ENCODE measurements at regions not wholly inside any gene's neighbourhood (a gene's known extent, or its start where the extent isn't known, plus 50 kb on each side); places are given as distances from the start of the nearest gene placed in this dataset.

DNA sequence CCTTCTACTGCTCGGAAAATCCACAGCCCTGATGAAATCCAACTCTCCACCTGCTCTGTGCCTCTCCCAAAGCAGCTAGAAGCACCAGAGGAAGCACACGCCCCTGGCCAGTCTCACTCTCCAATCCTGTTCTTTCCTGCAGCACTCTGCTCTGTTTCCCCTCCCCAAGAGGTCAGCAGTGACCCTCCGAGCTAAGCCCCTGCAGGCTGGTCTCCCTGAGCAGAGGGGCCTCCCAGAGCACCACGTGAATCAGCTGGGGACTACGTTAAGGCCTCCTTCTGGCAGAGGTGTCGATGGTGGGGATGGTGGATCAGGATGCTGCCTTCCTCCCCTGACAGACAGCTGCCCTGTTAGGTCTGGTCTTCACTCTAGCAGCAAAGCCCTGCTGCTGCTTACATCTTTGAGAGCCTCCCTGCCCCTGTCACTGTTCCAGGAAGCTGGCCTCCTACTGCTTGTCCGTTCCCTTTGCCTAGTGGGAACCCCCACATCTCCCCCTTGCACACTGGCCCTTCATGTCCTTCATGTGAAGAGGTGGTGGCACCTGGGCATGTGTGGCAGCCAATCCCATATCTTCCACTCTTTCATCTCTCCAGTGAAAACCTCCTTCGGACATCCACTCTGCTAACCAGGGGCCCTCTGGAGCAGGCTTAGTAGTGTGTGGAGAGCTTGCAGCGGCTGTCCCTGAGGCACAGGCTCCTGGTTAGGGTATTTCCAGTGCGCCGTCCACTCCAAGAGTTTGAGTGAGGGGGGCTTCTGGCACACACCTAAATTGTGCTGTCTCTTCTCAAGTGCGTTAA, 307.5 kb upstream of the HS6ST1 start (continued):
- TF ChIP-seq, protein P1, sequence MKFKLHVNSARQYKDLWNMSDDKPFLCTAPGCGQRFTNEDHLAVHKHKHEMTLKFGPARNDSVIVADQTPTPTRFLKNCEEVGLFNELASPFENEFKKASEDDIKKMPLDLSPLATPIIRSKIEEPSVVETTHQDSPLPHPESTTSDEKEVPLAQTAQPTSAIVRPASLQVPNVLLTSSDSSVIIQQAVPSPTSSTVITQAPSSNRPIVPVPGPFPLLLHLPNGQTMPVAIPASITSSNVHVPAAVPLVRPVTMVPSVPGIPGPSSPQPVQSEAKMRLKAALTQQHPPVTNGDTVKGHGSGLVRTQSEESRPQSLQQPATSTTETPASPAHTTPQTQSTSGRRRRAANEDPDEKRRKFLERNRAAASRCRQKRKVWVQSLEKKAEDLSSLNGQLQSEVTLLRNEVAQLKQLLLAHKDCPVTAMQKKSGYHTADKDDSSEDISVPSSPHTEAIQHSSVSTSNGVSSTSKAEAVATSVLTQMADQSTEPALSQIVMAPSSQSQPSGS (CRISPR knock-in tag; IDR thresholded peaks at IDR 0.05; ENCODE audit: borderline replicate concordance, low read depth) = no peak

DNA sequence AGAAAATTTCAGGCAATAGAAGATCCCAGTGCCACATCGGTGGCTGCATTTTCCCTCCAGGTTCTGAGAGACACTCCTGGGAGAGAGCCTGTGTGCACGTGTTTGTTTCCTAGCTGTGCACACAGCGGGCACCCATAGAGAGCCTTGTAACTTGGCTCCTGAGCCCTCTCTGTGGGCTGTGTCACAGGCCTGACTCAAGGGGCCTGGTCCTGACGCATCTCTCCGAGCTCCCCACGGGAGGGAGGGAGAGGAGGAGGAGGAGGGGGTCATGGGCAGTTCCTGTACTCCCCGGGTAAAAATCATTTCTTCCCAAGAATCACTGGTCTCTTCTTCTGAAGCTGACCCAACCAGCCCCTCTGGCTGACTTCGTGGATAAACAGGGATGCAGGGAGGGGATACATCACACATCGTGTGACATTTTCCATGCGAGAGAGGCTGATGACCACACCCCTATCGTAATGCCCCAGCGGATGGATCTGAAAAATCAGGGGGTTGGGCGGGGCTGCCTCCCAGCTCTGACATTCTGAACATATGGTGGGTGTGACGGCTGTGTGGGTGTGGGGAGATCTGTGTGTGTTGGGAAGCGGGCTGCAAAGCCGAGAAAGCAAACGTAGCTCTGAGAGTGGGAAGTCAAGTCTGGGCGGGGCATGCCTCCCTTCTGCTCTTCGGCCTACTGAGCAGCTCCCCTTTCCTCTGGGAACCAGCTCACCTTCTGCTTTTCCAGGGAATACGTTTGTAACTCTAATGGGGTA, 308.3 kb upstream of the HS6ST1 start:
- TF ChIP-seq ETV6 (CRISPR knock-in tag; IDR thresholded peaks at IDR 0.05) (no peak), ZNF396 (CRISPR knock-in tag; IDR thresholded peaks at IDR 0.05; ENCODE audit: borderline replicate concordance) (no peak)
- no peak overlapping the region for H3K4me3 Mint-ChIP-seq
- ChIA-PET POLR2A (interaction anchor here (0.7 kb wide), 1 partner anchor 33 kb away, joined by 3 read pairs; no protein-coding TSS in a partner anchor), CTCF (interaction anchor here (1.8 kb wide), 1 partner anchor 12 kb away, joined by 7 read pairs; no protein-coding TSS in a partner anchor)
- no peak for ATAC-seq
- H3K27ac Mint-ChIP-seq = no peak overlapping the region
- no peaks in the 10 kb centered on the region for H3K36me3 Mint-ChIP-seq
- peaks cover 23% of the 10 kb centered on the region for H3K4me1 Mint-ChIP-seq
- H3K9me3 Mint-ChIP-seq = peaks cover 4% of the 10 kb centered on the region
- DNase-seq (ENCODE audit: low spot score) = no peak
- peaks cover 3% of the 10 kb centered on the region for H3K27me3 Mint-ChIP-seq (ENCODE audit: low read depth)

- CTCF ChIA-PET = interaction anchor here (0.7 to 1.8 kb wide), 3 partner anchors 11 to 264 kb away, joined by 3 to 7 read pairs (median 3); no protein-coding TSS in a partner anchor
Measured at GRCh38 chr2:128628206-128628605, 309.5 kb upstream of the HS6ST1 start.

More at GRCh38 chr2:128628206-128628605, 309.5 kb upstream of the HS6ST1 start:
- Mint-ChIP-seq H3K36me3 (no peaks in the 10 kb centered on the region), H3K9me3 (no peaks in the 10 kb centered on the region), H3K4me3 (no peak overlapping the region), H3K4me1 (peaks cover 35% of the 10 kb centered on the region), H3K27ac (no peak overlapping the region), H3K27me3 (ENCODE audit: low read depth) (no peaks in the 10 kb centered on the region; the same call in 1 of the 2 replicates)
- no peak for DNase-seq (ENCODE audit: low spot score)
- POLR2A ChIA-PET = no interaction called here
- TF ChIP-seq, protein P2, sequence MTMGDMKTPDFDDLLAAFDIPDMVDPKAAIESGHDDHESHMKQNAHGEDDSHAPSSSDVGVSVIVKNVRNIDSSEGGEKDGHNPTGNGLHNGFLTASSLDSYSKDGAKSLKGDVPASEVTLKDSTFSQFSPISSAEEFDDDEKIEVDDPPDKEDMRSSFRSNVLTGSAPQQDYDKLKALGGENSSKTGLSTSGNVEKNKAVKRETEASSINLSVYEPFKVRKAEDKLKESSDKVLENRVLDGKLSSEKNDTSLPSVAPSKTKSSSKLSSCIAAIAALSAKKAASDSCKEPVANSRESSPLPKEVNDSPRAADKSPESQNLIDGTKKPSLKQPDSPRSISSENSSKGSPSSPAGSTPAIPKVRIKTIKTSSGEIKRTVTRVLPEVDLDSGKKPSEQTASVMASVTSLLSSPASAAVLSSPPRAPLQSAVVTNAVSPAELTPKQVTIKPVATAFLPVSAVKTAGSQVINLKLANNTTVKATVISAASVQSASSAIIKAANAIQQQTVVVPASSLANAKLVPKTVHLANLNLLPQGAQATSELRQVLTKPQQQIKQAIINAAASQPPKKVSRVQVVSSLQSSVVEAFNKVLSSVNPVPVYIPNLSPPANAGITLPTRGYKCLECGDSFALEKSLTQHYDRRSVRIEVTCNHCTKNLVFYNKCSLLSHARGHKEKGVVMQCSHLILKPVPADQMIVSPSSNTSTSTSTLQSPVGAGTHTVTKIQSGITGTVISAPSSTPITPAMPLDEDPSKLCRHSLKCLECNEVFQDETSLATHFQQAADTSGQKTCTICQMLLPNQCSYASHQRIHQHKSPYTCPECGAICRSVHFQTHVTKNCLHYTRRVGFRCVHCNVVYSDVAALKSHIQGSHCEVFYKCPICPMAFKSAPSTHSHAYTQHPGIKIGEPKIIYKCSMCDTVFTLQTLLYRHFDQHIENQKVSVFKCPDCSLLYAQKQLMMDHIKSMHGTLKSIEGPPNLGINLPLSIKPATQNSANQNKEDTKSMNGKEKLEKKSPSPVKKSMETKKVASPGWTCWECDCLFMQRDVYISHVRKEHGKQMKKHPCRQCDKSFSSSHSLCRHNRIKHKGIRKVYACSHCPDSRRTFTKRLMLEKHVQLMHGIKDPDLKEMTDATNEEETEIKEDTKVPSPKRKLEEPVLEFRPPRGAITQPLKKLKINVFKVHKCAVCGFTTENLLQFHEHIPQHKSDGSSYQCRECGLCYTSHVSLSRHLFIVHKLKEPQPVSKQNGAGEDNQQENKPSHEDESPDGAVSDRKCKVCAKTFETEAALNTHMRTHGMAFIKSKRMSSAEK (CRISPR knock-in tag; IDR thresholded peaks at IDR 0.05; ENCODE audit: borderline replicate concordance) = no peak
- TF ChIP-seq GRHL2 (CRISPR knock-in tag; IDR thresholded peaks at IDR 0.05; ENCODE audit: insufficient replicate concordance, severe bottlenecking) = no peak
- TF ChIP-seq, protein P3, sequence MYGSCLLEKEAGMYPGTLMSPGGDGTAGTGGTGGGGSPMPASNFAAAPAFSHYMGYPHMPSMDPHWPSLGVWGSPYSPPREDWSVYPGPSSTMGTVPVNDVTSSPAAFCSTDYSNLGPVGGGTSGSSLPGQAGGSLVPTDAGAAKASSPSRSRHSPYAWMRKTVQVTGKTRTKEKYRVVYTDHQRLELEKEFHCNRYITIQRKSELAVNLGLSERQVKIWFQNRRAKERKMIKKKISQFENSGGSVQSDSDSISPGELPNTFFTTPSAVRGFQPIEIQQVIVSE (CRISPR knock-in tag; IDR thresholded peaks at IDR 0.05; ENCODE audit: borderline replicate concordance) = no peak
- TF ChIP-seq KAT7 (CRISPR knock-in tag; IDR thresholded peaks at IDR 0.05; ENCODE audit: borderline replicate concordance) = no peak
- TF ChIP-seq PRDM15 (CRISPR knock-in tag; IDR thresholded peaks at IDR 0.05) = no peak
- TF ChIP-seq ZNF219 (CRISPR knock-in tag; IDR thresholded peaks at IDR 0.05; ENCODE audit: borderline replicate concordance) = no peak
- TF ChIP-seq ETV6 (CRISPR knock-in tag; IDR thresholded peaks at IDR 0.05) = no peak
- TF ChIP-seq, protein P1 (CRISPR knock-in tag; IDR thresholded peaks at IDR 0.05; ENCODE audit: borderline replicate concordance, low read depth) = no peak
- TF ChIP-seq RORB (CRISPR knock-in tag; IDR thresholded peaks at IDR 0.05) = no peak
- no peak for TF ChIP-seq ZNF396 (CRISPR knock-in tag; IDR thresholded peaks at IDR 0.05; ENCODE audit: borderline replicate concordance)
- TF ChIP-seq FOXJ3 (CRISPR knock-in tag; IDR thresholded peaks at IDR 0.05; ENCODE audit: borderline replicate concordance) = no peak
- TF ChIP-seq GABPB1 (CRISPR knock-in tag; IDR thresholded peaks at IDR 0.05) = no peak
- TF ChIP-seq EMX1 (CRISPR knock-in tag; IDR thresholded peaks at IDR 0.05) = no peak
- TF ChIP-seq USF2 (CRISPR knock-in tag; IDR thresholded peaks at IDR 0.05) = no peak
- no peak for TF ChIP-seq JUN (CRISPR knock-in tag; IDR thresholded peaks at IDR 0.05)
- ATAC-seq = no peak
